Ovary (tissue), 7 donors: ENCODE measurements at regions not wholly inside any gene's neighbourhood (a gene's known extent, or its start where the extent isn't known, plus 50 kb on each side); places are given as distances from the start of the nearest gene placed in this dataset.

Source experiments
- DNase-seq, 5 donors: peaks; one replicate each; pipeline ENCODE4 v3.0.0-alpha.2; 2019 to 2020
- H3K27ac ChIP-seq, 2 donors: fragments of 200-600 bp; one replicate each; pipeline versions ENCODE4 v1.5.1 to v1.8.0; 2019 to 2022
- H3K27me3 ChIP-seq: fragments of 200-600 bp; one replicate; pipeline ENCODE4 v1.8.0; 2022
- H3K36me3 ChIP-seq: fragments of 200-600 bp; sonication (generic); one replicate; pipeline ENCODE4 v1.5.1; 2019
- H3K4me1 ChIP-seq: one replicate; pipeline ENCODE4 v1.8.1; 2013; ENCODE audit warnings: mild to moderate bottlenecking, moderate library complexity; ENCODE audit not compliant: insufficient read depth
- H3K4me3 ChIP-seq: fragments of 200-600 bp; sonication (generic); one replicate; pipeline ENCODE4 v1.5.1; 2017
- H3K9me3 ChIP-seq, 2 donors: fragments of 200-600 bp in 1 of 2; sonication (generic) in 1 of 2; one replicate each; pipeline versions ENCODE4 v1.5.1 to v1.8.1; 2013 to 2019; ENCODE audit warnings: mild to moderate bottlenecking in 1 of 2, moderate library complexity in 1 of 2
- CTCF ChIP-seq, 3 donors: fragments of 450-650 bp in 2 of 3; fragments of 200-600 bp in 1 of 3; IDR thresholded peaks; one replicate each; pipeline versions ENCODE4 v1.5.1 to v1.8.0; 2016 to 2022; ENCODE audit warnings: antibody characterized with exemption in 3 of 3, mild to moderate bottlenecking in 1 of 3
- EP300 ChIP-seq: sonication (generic); formaldehyde crosslinking; IDR thresholded peaks from one replicate; pipeline ENCODE4 v1.6.1; 2017; ENCODE audit warnings: antibody characterized with exemption
- POLR2A ChIP-seq: fragments of 450-650 bp; IDR thresholded peaks from one replicate; pipeline ENCODE4 v1.6.1; 2017; ENCODE audit warnings: antibody characterized with exemption, mild to moderate bottlenecking, moderate library complexity
- WGBS, 3 donors: extraction: QIAGEN DNeasy Blood & Tissue Kit in 1 of 3; methylation state at CpG; one replicate each; pipeline versions ENCODE4 v1.1.5 to v1.1.7; 2013 to 2017; 5-methylcytosine and 5-hydroxymethylcytosine counted together
- intact Hi-C, 4 donors: fragments of 100-400 bp; cut with DNase I; formaldehyde crosslinking; loops; one replicate each; pipeline versions ENCODE4 v1.11.0 to v1.15.1; 2022 to 2023
- donor health status: DM: no; HTN: no; CAD: no; lungs with moderate emphysema.
- donor health status: DM: no; HTN: no; CAD: no.
- donor health status: Bipolar disorder and iron deficiency.
- donor health status: DM: no; HTN: no; CAD: no.
- donor health status: DM: yes; HTN: yes; CAD: no.

GRCh38 chr12:14135996-14136395 is 154.6 kb upstream of the GRIN2B start:
- Histone ChIP-seq H3K4me3 (no peak overlapping the region), H3K4me1 (no peaks in the 10 kb centered on the region), H3K27me3 (no peaks in the 10 kb centered on the region), H3K36me3 (no peaks in the 10 kb centered on the region), H3K27ac (no peak overlapping the region), H3K9me3 (no peaks in the 10 kb centered on the region)
- intact Hi-C loops, result no loop called here
- no peak for DNase-seq
- no peak for TF ChIP-seq EP300
- TF ChIP-seq CTCF (IDR thresholded peaks at IDR 0.05), result no peak
- TF ChIP-seq POLR2A, result no peak
- 90 to 93% (median 91%) methylated on average over 2 of the region's 2 CpGs for WGBS, 3 donors

GRCh38 chr12:14138495-14138894 is 157.1 kb upstream of the GRIN2B start:
- Histone ChIP-seq H3K27me3 (no peaks in the 10 kb centered on the region), H3K27ac (no peak overlapping the region), H3K36me3 (no peaks in the 10 kb centered on the region), H3K4me3 (no peak overlapping the region), H3K4me1 (no peaks in the 10 kb centered on the region), H3K9me3 (no peaks in the 10 kb centered on the region)
- DNase-seq, result no peak
- TF ChIP-seq CTCF (IDR thresholded peaks at IDR 0.05) (no peak), POLR2A (no peak), EP300 (no peak)
- WGBS, 3 donors, result 62 to 68% (median 64%) methylated on average over 6 of the region's 6 CpGs
- intact Hi-C loops, result no loop called here

GRCh38 chr12:14148489-14149270 is 167.3 kb upstream of the GRIN2B start:
- DNase-seq, result no peak
- H3K9me3 ChIP-seq, result no peaks in the 10 kb centered on the region
- no peak overlapping the region for H3K4me3 ChIP-seq
- H3K4me1 ChIP-seq, result no peaks in the 10 kb centered on the region
- H3K27ac ChIP-seq, result no peak overlapping the region
- 63 to 71% (median 69%) methylated on average over 6 of the region's 6 CpGs for WGBS, 3 donors
- no peak for TF ChIP-seq EP300
- H3K27me3 ChIP-seq, result no peaks in the 10 kb centered on the region
- no peaks in the 10 kb centered on the region for H3K36me3 ChIP-seq
- intact Hi-C loops, result no loop called here

GRCh38 chr12:14153803-14154202 is 172.4 kb upstream of the GRIN2B start:
- no peak overlapping the region for H3K27ac ChIP-seq
- TF ChIP-seq CTCF (IDR thresholded peaks at IDR 0.05), result no peak
- intact Hi-C loops, result no loop called here
- H3K9me3 ChIP-seq, result no peaks in the 10 kb centered on the region
- DNase-seq, result no peak
- no peaks in the 10 kb centered on the region for H3K27me3 ChIP-seq
- no peak overlapping the region for H3K4me3 ChIP-seq
- WGBS, 3 donors, result 67 to 76% (median 73%) methylated on average over 1 of the region's 1 CpG
- no peaks in the 10 kb centered on the region for H3K36me3 ChIP-seq
- H3K4me1 ChIP-seq, result no peaks in the 10 kb centered on the region

- no peaks in the 10 kb centered on the region for H3K27me3 ChIP-seq
- H3K36me3 ChIP-seq, result no peaks in the 10 kb centered on the region
- no peaks in the 10 kb centered on the region for H3K4me1 ChIP-seq
- no peaks in the 10 kb centered on the region for H3K9me3 ChIP-seq
- intact Hi-C loops, result no loop called here
- TF ChIP-seq CTCF (IDR thresholded peaks at IDR 0.05) (no peak), POLR2A (no peak), EP300 (no peak)
- no peak for DNase-seq
- H3K4me3 ChIP-seq, result no peak overlapping the region
- no peak overlapping the region for H3K27ac ChIP-seq
- WGBS, 3 donors, result 51 to 77% (median 71%) methylated on average over 2 of the region's 2 CpGs
Measured at GRCh38 chr12:14156606-14157005, 175.2 kb upstream of the GRIN2B start.
